ENCODE measurements at regions not wholly inside any gene's neighbourhood (a gene's known extent, or its start where the extent isn't known, plus 50 kb on each side); places are given as distances from the start of the nearest gene placed in this dataset.

GRCh38 chr7:114303301-114303700, 111.3 kb upstream of the FOXP2 start:
- TF ChIP-seq, protein P1, sequence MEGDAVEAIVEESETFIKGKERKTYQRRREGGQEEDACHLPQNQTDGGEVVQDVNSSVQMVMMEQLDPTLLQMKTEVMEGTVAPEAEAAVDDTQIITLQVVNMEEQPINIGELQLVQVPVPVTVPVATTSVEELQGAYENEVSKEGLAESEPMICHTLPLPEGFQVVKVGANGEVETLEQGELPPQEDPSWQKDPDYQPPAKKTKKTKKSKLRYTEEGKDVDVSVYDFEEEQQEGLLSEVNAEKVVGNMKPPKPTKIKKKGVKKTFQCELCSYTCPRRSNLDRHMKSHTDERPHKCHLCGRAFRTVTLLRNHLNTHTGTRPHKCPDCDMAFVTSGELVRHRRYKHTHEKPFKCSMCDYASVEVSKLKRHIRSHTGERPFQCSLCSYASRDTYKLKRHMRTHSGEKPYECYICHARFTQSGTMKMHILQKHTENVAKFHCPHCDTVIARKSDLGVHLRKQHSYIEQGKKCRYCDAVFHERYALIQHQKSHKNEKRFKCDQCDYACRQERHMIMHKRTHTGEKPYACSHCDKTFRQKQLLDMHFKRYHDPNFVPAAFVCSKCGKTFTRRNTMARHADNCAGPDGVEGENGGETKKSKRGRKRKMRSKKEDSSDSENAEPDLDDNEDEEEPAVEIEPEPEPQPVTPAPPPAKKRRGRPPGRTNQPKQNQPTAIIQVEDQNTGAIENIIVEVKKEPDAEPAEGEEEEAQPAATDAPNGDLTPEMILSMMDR (IDR thresholded peaks at IDR 0.05) = no peak

DNA sequence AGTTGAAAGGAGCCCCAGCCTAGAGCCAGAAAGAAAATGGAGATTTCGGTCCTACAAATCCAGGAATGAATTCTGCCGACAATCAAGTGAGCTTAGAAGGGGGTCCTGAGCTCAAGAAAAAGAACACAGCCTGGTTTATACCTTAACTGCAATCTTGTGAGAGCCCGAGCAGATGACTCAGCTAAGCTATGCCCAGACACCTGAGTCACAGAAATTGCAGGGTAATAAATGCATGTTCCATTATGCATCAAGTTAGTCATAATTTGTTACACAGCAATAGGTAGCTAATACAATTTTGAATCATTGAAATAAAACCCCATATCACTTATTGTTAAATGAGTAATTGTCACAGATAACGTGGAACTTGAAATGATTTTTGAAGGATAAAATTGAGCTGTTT, 111.8 kb upstream of the FOXP2 start:
- TF ChIP-seq, protein P1 (IDR thresholded peaks at IDR 0.05) = no peak

GRCh38 chr7:114298011-114298410, 116.6 kb upstream of the FOXP2 start:
- TF ChIP-seq, protein P1 (IDR thresholded peaks at IDR 0.05) = no peak

DNA sequence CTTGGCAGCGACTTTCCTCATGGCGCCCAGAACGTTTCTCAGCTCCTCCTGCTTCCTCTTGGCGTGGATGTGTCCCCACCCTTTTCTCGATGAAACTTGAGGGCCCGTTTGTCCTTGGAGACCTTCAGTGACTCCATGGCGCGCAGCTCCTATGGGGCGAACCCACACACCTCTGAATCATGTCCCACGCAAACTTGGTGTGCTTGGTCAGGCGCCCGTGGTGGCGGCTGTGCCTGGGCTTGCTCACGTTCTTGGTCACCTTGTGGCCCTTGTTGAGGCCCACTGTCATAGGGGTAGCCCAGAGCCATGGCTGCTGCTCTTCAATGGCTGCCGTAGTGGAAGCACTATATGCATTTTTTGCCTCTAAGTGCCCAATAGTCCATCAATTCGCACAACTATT, 117.5 kb upstream of the FOXP2 start:
- TF ChIP-seq, protein P1 (IDR thresholded peaks at IDR 0.05) = no peak

GRCh38 chr7:114295522-114295921, 119.1 kb upstream of the FOXP2 start:
- TF ChIP-seq, protein P1 (IDR thresholded peaks at IDR 0.05) = no peak

- TF ChIP-seq, protein P1 (IDR thresholded peaks at IDR 0.05) = no peak
Measured at GRCh38 chr7:114294036-114294435, 120.6 kb upstream of the FOXP2 start.

- TF ChIP-seq, protein P1 (IDR thresholded peaks at IDR 0.05) = no peak
Measured at GRCh38 chr7:114293289-114294012, 121.2 kb upstream of the FOXP2 start.

- TF ChIP-seq, protein P1 (IDR thresholded peaks at IDR 0.05) = no peak
Measured at GRCh38 chr7:114279901-114280300, 134.7 kb upstream of the FOXP2 start.

All from LNCAP (cell line).